ENCODE measurements at regions not wholly inside any gene's neighbourhood (a gene's known extent, or its start where the extent isn't known, plus 50 kb on each side); places are given as distances from the start of the nearest gene placed in this dataset.

DNA sequence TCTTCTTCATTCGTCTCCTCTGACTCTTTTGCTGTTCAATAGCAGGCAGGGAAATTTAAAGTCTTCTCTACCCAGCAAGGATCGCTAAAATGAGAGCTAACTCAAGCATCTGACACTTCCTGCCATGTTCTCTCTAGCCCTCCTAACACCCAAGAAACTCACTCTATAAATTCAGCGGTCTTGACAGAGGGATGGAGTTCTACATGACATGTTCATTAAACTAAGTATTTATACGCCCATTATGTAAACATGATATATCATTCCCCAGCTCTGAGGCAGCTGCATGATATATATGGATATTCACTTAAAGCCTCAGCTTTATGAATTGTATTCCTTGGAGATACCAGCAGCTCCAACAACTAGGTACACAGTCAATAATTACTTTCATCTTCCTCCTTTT is 231.0 kb downstream of the METTL4 start:
- Histone ChIP-seq H3K79me2 (ENCODE audit: insufficient read depth, low read length) (no peaks in the 10 kb centered on the region), H3K9ac (ENCODE audit: low read depth, low read length) (no peak overlapping the region), H3K4me1 (ENCODE audit: insufficient read depth, low read length) (peaks cover 5% of the 10 kb centered on the region; the same call in 1 of the 2 replicates), H3K27ac (ENCODE audit: low read length) (no peak overlapping the region), H3K9me3 (ENCODE audit: insufficient read depth, low read length, severe bottlenecking) (no peaks in the 10 kb centered on the region), H3K36me3 (ENCODE audit: insufficient read depth, low read length) (no peaks in the 10 kb centered on the region), H3K27me3 (ENCODE audit: insufficient read depth, low read length, poor library complexity) (no peaks in the 10 kb centered on the region), H3K4me3 (ENCODE audit: low read depth in 1 of 2, low read length in 2 of 2) (no peak overlapping the region), H4K20me1 (ENCODE audit: insufficient read depth, low read length) (no peaks in the 10 kb centered on the region), H3K4me2 (ENCODE audit: insufficient read depth, low read length) (no peak overlapping the region), H2AFZ (ENCODE audit: low read depth, low read length) (no peak overlapping the region)
- ATAC-seq (ENCODE audit: insufficient read depth, low read depth) = no peak
- no peak for TF ChIP-seq EZH2 (IDR thresholded peaks at IDR 0.05; ENCODE audit: borderline replicate concordance, low read depth, low read length, severe bottlenecking)
- TF ChIP-seq, protein P1, sequence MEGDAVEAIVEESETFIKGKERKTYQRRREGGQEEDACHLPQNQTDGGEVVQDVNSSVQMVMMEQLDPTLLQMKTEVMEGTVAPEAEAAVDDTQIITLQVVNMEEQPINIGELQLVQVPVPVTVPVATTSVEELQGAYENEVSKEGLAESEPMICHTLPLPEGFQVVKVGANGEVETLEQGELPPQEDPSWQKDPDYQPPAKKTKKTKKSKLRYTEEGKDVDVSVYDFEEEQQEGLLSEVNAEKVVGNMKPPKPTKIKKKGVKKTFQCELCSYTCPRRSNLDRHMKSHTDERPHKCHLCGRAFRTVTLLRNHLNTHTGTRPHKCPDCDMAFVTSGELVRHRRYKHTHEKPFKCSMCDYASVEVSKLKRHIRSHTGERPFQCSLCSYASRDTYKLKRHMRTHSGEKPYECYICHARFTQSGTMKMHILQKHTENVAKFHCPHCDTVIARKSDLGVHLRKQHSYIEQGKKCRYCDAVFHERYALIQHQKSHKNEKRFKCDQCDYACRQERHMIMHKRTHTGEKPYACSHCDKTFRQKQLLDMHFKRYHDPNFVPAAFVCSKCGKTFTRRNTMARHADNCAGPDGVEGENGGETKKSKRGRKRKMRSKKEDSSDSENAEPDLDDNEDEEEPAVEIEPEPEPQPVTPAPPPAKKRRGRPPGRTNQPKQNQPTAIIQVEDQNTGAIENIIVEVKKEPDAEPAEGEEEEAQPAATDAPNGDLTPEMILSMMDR (IDR thresholded peaks at IDR 0.05; ENCODE audit: borderline replicate concordance, extremely low read depth, low read length, poor library complexity, severe bottlenecking) = no peak
- no peak for DNase-seq

DNA sequence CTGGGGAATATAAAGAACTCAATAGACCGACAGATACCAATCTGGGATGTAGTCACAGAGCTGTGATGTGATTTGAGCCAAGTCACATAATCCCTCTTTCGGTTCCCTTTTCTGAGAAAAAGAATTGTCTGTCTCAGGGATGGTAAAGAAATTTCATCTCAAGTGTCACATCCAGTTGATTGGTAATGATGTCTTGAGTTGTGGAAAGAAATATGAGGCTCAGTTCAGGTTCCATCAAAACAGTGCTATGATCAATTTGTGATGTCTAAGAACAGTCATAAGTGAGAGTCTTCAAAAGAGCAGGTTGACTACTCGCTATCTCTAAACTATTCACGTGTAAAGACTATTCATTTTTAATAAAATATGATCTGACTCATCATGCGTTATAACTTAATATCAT is 223.3 kb downstream of the METTL4 start:
- H3K4me1 ChIP-seq (ENCODE audit: insufficient read depth, low read length) = no peaks in the 10 kb centered on the region
- H3K27me3 ChIP-seq (ENCODE audit: insufficient read depth, low read length, poor library complexity) = no peaks in the 10 kb centered on the region
- no peaks in the 10 kb centered on the region for H3K79me2 ChIP-seq (ENCODE audit: insufficient read depth, low read length)
- H3K4me3 ChIP-seq (ENCODE audit: low read depth in 1 of 2, low read length in 2 of 2) = no peak overlapping the region
- ATAC-seq (ENCODE audit: insufficient read depth, low read depth) = no peak
- H3K36me3 ChIP-seq (ENCODE audit: insufficient read depth, low read length) = no peaks in the 10 kb centered on the region
- H4K20me1 ChIP-seq (ENCODE audit: insufficient read depth, low read length) = no peaks in the 10 kb centered on the region
- DNase-seq = no peak
- no peak overlapping the region for H2AFZ ChIP-seq (ENCODE audit: low read depth, low read length)
- no peak overlapping the region for H3K27ac ChIP-seq (ENCODE audit: low read length)
- TF ChIP-seq, protein P1 (IDR thresholded peaks at IDR 0.05; ENCODE audit: borderline replicate concordance, extremely low read depth, low read length, poor library complexity, severe bottlenecking) = no peak
- no peak for TF ChIP-seq EZH2 (IDR thresholded peaks at IDR 0.05; ENCODE audit: borderline replicate concordance, low read depth, low read length, severe bottlenecking)
- H3K4me2 ChIP-seq (ENCODE audit: insufficient read depth, low read length) = no peak overlapping the region
- H3K9ac ChIP-seq (ENCODE audit: low read depth, low read length) = no peak overlapping the region
- no peaks in the 10 kb centered on the region for H3K9me3 ChIP-seq (ENCODE audit: insufficient read depth, low read length, severe bottlenecking)

DNA sequence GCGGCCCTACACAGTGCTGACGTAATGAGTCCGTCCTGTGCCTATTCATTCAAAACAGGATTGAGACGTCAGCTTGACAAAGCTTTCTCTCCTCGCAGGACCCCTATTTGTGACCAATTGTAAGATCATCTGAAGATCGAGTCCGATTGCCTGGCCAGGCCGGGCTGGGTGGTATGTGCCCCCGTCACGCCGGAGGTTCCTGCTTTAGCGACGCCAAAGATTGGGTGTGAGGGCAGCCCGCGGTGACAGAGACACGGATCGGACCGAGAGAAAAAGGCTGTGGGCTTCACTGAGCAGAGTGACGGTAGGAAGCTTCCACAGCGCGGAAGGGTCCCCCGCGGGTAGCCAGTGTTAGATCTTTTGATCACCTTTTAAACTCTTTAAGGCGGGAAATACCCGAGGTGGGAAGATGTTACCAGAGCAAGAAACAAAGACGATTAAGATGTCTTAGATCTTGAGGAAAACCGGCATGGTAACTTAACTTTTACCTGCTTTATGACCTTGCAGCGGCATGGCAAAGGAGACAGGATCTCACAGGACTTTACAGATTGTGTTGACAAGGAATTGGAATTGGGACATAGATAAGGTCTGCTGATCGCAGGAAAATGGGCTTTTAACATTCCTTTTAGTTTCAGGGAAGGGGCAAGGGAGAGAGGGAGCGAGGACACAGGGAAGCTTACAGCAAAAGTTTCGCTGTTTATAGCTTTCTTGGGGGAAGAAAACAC is 220.0 kb downstream of the METTL4 start:
- DNase-seq (no peak), ATAC-seq (ENCODE audit: insufficient read depth, low read depth) (no peak)
- H3K27me3 ChIP-seq (ENCODE audit: insufficient read depth, low read length, poor library complexity) = no peaks in the 10 kb centered on the region
- H3K4me1 ChIP-seq (ENCODE audit: insufficient read depth, low read length) = no peaks in the 10 kb centered on the region
- H3K27ac ChIP-seq (ENCODE audit: low read length) = no peak overlapping the region
- no peak overlapping the region for H3K4me2 ChIP-seq (ENCODE audit: insufficient read depth, low read length)
- TF ChIP-seq, protein P1 (IDR thresholded peaks at IDR 0.05; ENCODE audit: borderline replicate concordance, extremely low read depth, low read length, poor library complexity, severe bottlenecking) = no peak
- H4K20me1 ChIP-seq (ENCODE audit: insufficient read depth, low read length) = no peaks in the 10 kb centered on the region
- H2AFZ ChIP-seq (ENCODE audit: low read depth, low read length) = no peak overlapping the region
- no peaks in the 10 kb centered on the region for H3K36me3 ChIP-seq (ENCODE audit: insufficient read depth, low read length)
- H3K9ac ChIP-seq (ENCODE audit: low read depth, low read length) = no peak overlapping the region
- no peaks in the 10 kb centered on the region for H3K79me2 ChIP-seq (ENCODE audit: insufficient read depth, low read length)
- H3K4me3 ChIP-seq (ENCODE audit: low read depth in 1 of 2, low read length in 2 of 2) = no peak overlapping the region
- H3K9me3 ChIP-seq (ENCODE audit: insufficient read depth, low read length, severe bottlenecking) = no peaks in the 10 kb centered on the region

Data from DND-41 (cell line).